Hepatocyte (in vitro differentiated cells): ENCODE measurements at regions not wholly inside any gene's neighbourhood (a gene's known extent, or its start where the extent isn't known, plus 50 kb on each side); places are given as distances from the start of the nearest gene placed in this dataset.

ENCODE experiments used
- EZH2 ChIP-seq: fragments of 200-600 bp; sonication (generic); IDR thresholded peaks from 2 replicates; pipeline ENCODE4 v1.6.1; 2016; ENCODE audit warnings: antibody characterized with exemption, mild to moderate bottlenecking, borderline replicate concordance
- EZH2phosphoT487 ChIP-seq: fragments of 200-600 bp; sonication (generic); IDR thresholded peaks from one replicate; pipeline ENCODE4 v1.6.1; 2018; ENCODE audit warnings: antibody characterized with exemption, mild to moderate bottlenecking, low read depth, moderate library complexity; ENCODE audit not compliant: unreplicated experiment, severe bottlenecking

GRCh38 chr16:54381601-54382313 is 95.2 kb upstream of the IRX3 start:
- TF ChIP-seq EZH2 (no peak), EZH2phosphoT487 (no peak)
